Cardiac fibroblast (primary cell): ENCODE measurements at regions not wholly inside any gene's neighbourhood (a gene's known extent, or its start where the extent isn't known, plus 50 kb on each side); places are given as distances from the start of the nearest gene placed in this dataset.

ENCODE experiments used
- DNase-seq, 2 donors: peaks; one replicate each; pipeline versions ENCODE4 v3.0.0 to v3.0.0-alpha.2; 2010; ENCODE audit warnings: low read depth in 2 of 2
- H3K4me3 ChIP-seq, 2 donors: replicated peaks in 1 of 2; 1 replicate in 1 of 2; 2 replicates in 1 of 2; pipeline ENCODE4 v1.5.1; 2011; ENCODE audit warnings: low read depth in 2 of 2, low read length in 2 of 2, mild to moderate bottlenecking in 2 of 2, moderate library complexity in 1 of 2
- CTCF ChIP-seq: IDR thresholded peaks from one replicate; pipeline ENCODE4 v1.5.1; 2011; ENCODE audit warnings: low read depth, mild to moderate bottlenecking, low read length, inconsistent platforms

- H3K4me3 ChIP-seq = no peak overlapping the region
- TF ChIP-seq CTCF = no peak
- DNase-seq = no peak
Measured at GRCh38 chr9:115209601-115210306, 91.8 kb upstream of the TNC start.

GRCh38 chr9:115210699-115211098, 92.7 kb upstream of the TNC start:
- TF ChIP-seq CTCF = no peak
- no peak overlapping the region for H3K4me3 ChIP-seq
- DNase-seq = no peak

- TF ChIP-seq CTCF = no peak
- H3K4me3 ChIP-seq = no peak overlapping the region
- DNase-seq = peak in 1 of 2 donors; percentile 10
Measured at GRCh38 chr9:115211413-115212124, 93.6 kb upstream of the TNC start.

GRCh38 chr9:115212125-115212605, 94.2 kb upstream of the TNC start:
- DNase-seq = no peak
- no peak overlapping the region for H3K4me3 ChIP-seq
- TF ChIP-seq CTCF = no peak

GRCh38 chr9:115212832-115213231, 94.9 kb upstream of the TNC start:
- no peak for TF ChIP-seq CTCF
- no peak overlapping the region for H3K4me3 ChIP-seq
- DNase-seq = no peak

- peak; percentile 39 to 89 for DNase-seq
- no peak overlapping the region for H3K4me3 ChIP-seq
- TF ChIP-seq CTCF = no peak
Measured at GRCh38 chr9:115213818-115214334, 95.9 kb upstream of the TNC start.
